Suppressor macrophage (primary cell): ENCODE measurements at regions not wholly inside any gene's neighbourhood (a gene's known extent, or its start where the extent isn't known, plus 50 kb on each side); places are given as distances from the start of the nearest gene placed in this dataset.
"Not testable (repeated sequence)": the region's sequence is repeated elsewhere in the genome, so short reads cannot be mapped to it uniquely, and the experiment has no call there.

Source experiments
- DNase-seq, 4 experiments: peaks; one replicate each; pipeline ENCODE4 v3.0.0-alpha.2; 2020 to 2022

- no peak for DNase-seq
These were observed 834.1 kb upstream of the GBE1 start for GRCh38 chr3:82595530-82595929.

GRCh38 chr3:82587174-82587573 is 825.7 kb upstream of the GBE1 start:
- DNase-seq: no peak

GRCh38 chr3:82586414-82586813 is 825.0 kb upstream of the GBE1 start:
- DNase-seq: no peak

- not testable (repeated sequence) for DNase-seq
These were observed 824.6 kb upstream of the GBE1 start for GRCh38 chr3:82586002-82586401.

GRCh38 chr3:82585591-82585990 is 824.1 kb upstream of the GBE1 start:
- DNase-seq: not testable (repeated sequence)

GRCh38 chr3:82584861-82585260 is 823.4 kb upstream of the GBE1 start:
- DNase-seq: not testable (repeated sequence)

GRCh38 chr3:82584415-82584814 is 823.0 kb upstream of the GBE1 start:
- DNase-seq: not testable (repeated sequence)

GRCh38 chr3:82581350-82581749 is 819.9 kb upstream of the GBE1 start:
- no peak for DNase-seq

GRCh38 chr3:82572721-82573120 is 811.3 kb upstream of the GBE1 start:
- DNase-seq: no peak

- no peak for DNase-seq
These were observed 807.4 kb upstream of the GBE1 start for GRCh38 chr3:82568776-82569338.

- no peak for DNase-seq
These were observed 805.7 kb upstream of the GBE1 start for GRCh38 chr3:82567029-82567600.

GRCh38 chr3:82562896-82563295 is 801.5 kb upstream of the GBE1 start:
- DNase-seq: no peak

GRCh38 chr3:82561784-82562183 is 800.3 kb upstream of the GBE1 start:
- no peak for DNase-seq

- DNase-seq: no peak
These were observed 796.6 kb upstream of the GBE1 start for GRCh38 chr3:82558081-82558480.

GRCh38 chr3:82556113-82556512 is 794.7 kb upstream of the GBE1 start:
- DNase-seq: no peak

GRCh38 chr3:82542556-82542955 is 781.1 kb upstream of the GBE1 start:
- DNase-seq: not testable (repeated sequence)

GRCh38 chr3:82521657-82522056 is 760.2 kb upstream of the GBE1 start:
- DNase-seq: no peak

GRCh38 chr3:82520846-82521245 is 759.4 kb upstream of the GBE1 start:
- DNase-seq: no peak

- DNase-seq: no peak
These were observed 748.6 kb upstream of the GBE1 start for GRCh38 chr3:82509951-82510603.

GRCh38 chr3:82509106-82509842 is 747.8 kb upstream of the GBE1 start:
- no peak for DNase-seq

- no peak for DNase-seq
These were observed 744.8 kb upstream of the GBE1 start for GRCh38 chr3:82506204-82506603.

- DNase-seq: no peak
These were observed 743.8 kb upstream of the GBE1 start for GRCh38 chr3:82505079-82505756.

- no peak for DNase-seq
These were observed 736.7 kb upstream of the GBE1 start for GRCh38 chr3:82498186-82498585.
